Midbrain (tissue), 1 donor: ENCODE measurements at regions not wholly inside any gene's neighbourhood (a gene's known extent, or its start where the extent isn't known, plus 50 kb on each side); places are given as distances from the start of the nearest gene placed in this dataset.
A peak's percentile ranks its signal among the peaks of the same experiment; 100 is the strongest.

Source experiments
- DNase-seq: peaks from one replicate; lab custom pipeline; 2025; lab: John Stamatoyannopoulos, UW

GRCh38 chr2:16900405-16901025 lies 234.9 kb upstream of the CYRIA start:
- no peak for DNase-seq

GRCh38 chr2:16899958-16900357 lies 234.3 kb upstream of the CYRIA start:
- DNase-seq: no peak

- DNase-seq: no peak
Observed at GRCh38 chr2:16890081-16890480, 224.4 kb upstream of the CYRIA start.

- DNase-seq: no peak
Observed at GRCh38 chr2:16885027-16885426, 219.4 kb upstream of the CYRIA start.

- no peak for DNase-seq
Observed at GRCh38 chr2:16882706-16883105, 217.1 kb upstream of the CYRIA start.

- DNase-seq: no peak
Observed at GRCh38 chr2:16881122-16881521, 215.5 kb upstream of the CYRIA start.

GRCh38 chr2:16871411-16871810 lies 205.8 kb upstream of the CYRIA start:
- DNase-seq: no peak

- DNase-seq: no peak
Observed at GRCh38 chr2:16870491-16871076, 204.9 kb upstream of the CYRIA start.

GRCh38 chr2:16869711-16870110 lies 204.1 kb upstream of the CYRIA start:
- peak; percentile 67 for DNase-seq

- DNase-seq: no peak
Observed at GRCh38 chr2:16862471-16862870, 196.8 kb upstream of the CYRIA start.

- DNase-seq: no peak
Observed at GRCh38 chr2:16861530-16861929, 195.9 kb upstream of the CYRIA start.

- DNase-seq: no peak
Observed at GRCh38 chr2:16861111-16861510, 195.5 kb upstream of the CYRIA start.

GRCh38 chr2:16860627-16861026 lies 195.0 kb upstream of the CYRIA start:
- DNase-seq: no peak

- no peak for DNase-seq
Observed at GRCh38 chr2:16855183-16855582, 189.5 kb upstream of the CYRIA start.

GRCh38 chr2:16853088-16853487 lies 187.5 kb upstream of the CYRIA start:
- DNase-seq: no peak

- DNase-seq: no peak
Observed at GRCh38 chr2:16852651-16853050, 187.0 kb upstream of the CYRIA start.

- DNase-seq: no peak
Observed at GRCh38 chr2:16851126-16851525, 185.5 kb upstream of the CYRIA start.

- no peak for DNase-seq
Observed at GRCh38 chr2:16840496-16841172, 175.0 kb upstream of the CYRIA start.

- no peak for DNase-seq
Observed at GRCh38 chr2:16832910-16833309, 167.3 kb upstream of the CYRIA start.

GRCh38 chr2:16828828-16829160 lies 163.2 kb upstream of the CYRIA start:
- no peak for DNase-seq

GRCh38 chr2:16828044-16828827 lies 162.6 kb upstream of the CYRIA start:
- no peak for DNase-seq

GRCh38 chr2:16824472-16824871 lies 158.8 kb upstream of the CYRIA start:
- DNase-seq: no peak

GRCh38 chr2:16821692-16822091 lies 156.1 kb upstream of the CYRIA start:
- peak; percentile 58 for DNase-seq
